ENCODE measurements at regions not wholly inside any gene's neighbourhood (a gene's known extent, or its start where the extent isn't known, plus 50 kb on each side); places are given as distances from the start of the nearest gene placed in this dataset.
"Not testable (repeated sequence)": the region's sequence is repeated elsewhere in the genome, so short reads cannot be mapped to it uniquely, and the experiment has no call there.

GRCh38 chr9:65385655-65386024 is 100.6 kb upstream of the FOXD4L5 start:
- H3K4me3 ChIP-seq (ENCODE audit: low read depth, low read length), result peak overlapping the region; percentile 41
- not testable (repeated sequence) for DNase-seq (ENCODE audit: low read depth)

GRCh38 chr9:65384759-65385654 is 100.0 kb upstream of the FOXD4L5 start:
- DNase-seq (ENCODE audit: low read depth), result not testable (repeated sequence)

GRCh38 chr9:65384066-65384465 is 99.1 kb upstream of the FOXD4L5 start:
- DNase-seq (ENCODE audit: low read depth); H3K4me3 ChIP-seq (ENCODE audit: low read depth, low read length): not testable (repeated sequence)

More at GRCh38 chr9:65384759-65385654, 100.0 kb upstream of the FOXD4L5 start:
- peak overlapping the region; percentile 41 for H3K4me3 ChIP-seq (ENCODE audit: low read depth, low read length)

GRCh38 chr9:65383646-65384045 is 98.6 kb upstream of the FOXD4L5 start:
- H3K4me3 ChIP-seq (ENCODE audit: low read depth, low read length); DNase-seq (ENCODE audit: low read depth): not testable (repeated sequence)

GRCh38 chr9:65382701-65383318 is 97.8 kb upstream of the FOXD4L5 start:
- DNase-seq (ENCODE audit: low read depth), result not testable (repeated sequence)
- TF ChIP-seq CTCF (IDR thresholded peaks at IDR 0.05; ENCODE audit: control insufficient read depth, extremely low read depth, insufficient read depth), result 0 out of 2 replicates have a peak, but pooled peaks have one; percentile 20
- H3K4me3 ChIP-seq (ENCODE audit: low read depth, low read length), result peak overlapping the region; percentile 32; the same call in 1 of the 2 replicates

All from LNCaP clone FGC (cell line).